ENCODE measurements at regions not wholly inside any gene's neighbourhood (a gene's known extent, or its start where the extent isn't known, plus 50 kb on each side); places are given as distances from the start of the nearest gene placed in this dataset.
A peak's percentile ranks its signal among the peaks of the same experiment; 100 is the strongest.

- Histone ChIP-seq H3K27ac (ENCODE audit: low read depth in 1 of 2, low read length in 1 of 2) (no peak overlapping the region), H3K27me3 (ENCODE audit: control insufficient read depth in 3 of 3, insufficient read depth in 3 of 3, low read length in 2 of 3) (no peaks in the 10 kb centered on the region), H3K4me1 (ENCODE audit: control insufficient read depth in 5 of 5, insufficient read depth in 5 of 5, low read length in 5 of 5) (no peaks in the 10 kb centered on the region), H3K9ac (ENCODE audit: insufficient read depth in 1 of 2, low read length in 2 of 2) (no peak overlapping the region), H3K9me3 (ENCODE audit: control insufficient read depth in 4 of 4, insufficient read depth in 3 of 4, low read length in 3 of 4) (no peaks in the 10 kb centered on the region), H3K4me3 (no peak overlapping the region), H3K36me3 (ENCODE audit: control insufficient read depth in 4 of 4, insufficient read depth in 4 of 4, low read length in 4 of 4) (no peaks in the 10 kb centered on the region)
- WGBS, 2 donors = 85 to 88% methylated on average over 4 of the region's 4 CpGs
- DNase-seq (no peak), ATAC-seq (ENCODE audit: insufficient read depth, low FRiP score) (no peak)
- TF ChIP-seq CTCF (IDR thresholded peaks at IDR 0.05; ENCODE audit: control extremely low read depth, extremely low read depth) = no peak
Observed at GRCh38 chr3:117442566-117442965, 733.0 kb downstream of the TUSC7 start.

GRCh38 chr3:117443014-117443413, 733.4 kb downstream of the TUSC7 start:
- Histone ChIP-seq H3K9me3 (ENCODE audit: control insufficient read depth in 4 of 4, insufficient read depth in 3 of 4, low read length in 3 of 4) (no peaks in the 10 kb centered on the region), H3K36me3 (ENCODE audit: control insufficient read depth in 4 of 4, insufficient read depth in 4 of 4, low read length in 4 of 4) (no peaks in the 10 kb centered on the region), H3K4me3 (no peak overlapping the region), H3K9ac (ENCODE audit: insufficient read depth in 1 of 2, low read length in 2 of 2) (no peak overlapping the region), H3K27me3 (ENCODE audit: control insufficient read depth in 3 of 3, insufficient read depth in 3 of 3, low read length in 2 of 3) (no peaks in the 10 kb centered on the region), H3K4me1 (ENCODE audit: control insufficient read depth in 5 of 5, insufficient read depth in 5 of 5, low read length in 5 of 5) (no peaks in the 10 kb centered on the region), H3K27ac (ENCODE audit: low read depth in 1 of 2, low read length in 1 of 2) (no peak overlapping the region)
- 72 to 86% methylated on average over 5 of the region's 5 CpGs for WGBS, 2 donors
- TF ChIP-seq CTCF (IDR thresholded peaks at IDR 0.05; ENCODE audit: control extremely low read depth, extremely low read depth) = no peak
- no peak for DNase-seq
- peak; percentile 30 for ATAC-seq (ENCODE audit: insufficient read depth, low FRiP score)

GRCh38 chr3:117444175-117444574, 734.6 kb downstream of the TUSC7 start:
- Histone ChIP-seq H3K4me3 (no peak overlapping the region), H3K9ac (ENCODE audit: insufficient read depth in 1 of 2, low read length in 2 of 2) (no peak overlapping the region), H3K27ac (ENCODE audit: low read depth in 1 of 2, low read length in 1 of 2) (no peak overlapping the region), H3K4me1 (ENCODE audit: control insufficient read depth in 5 of 5, insufficient read depth in 5 of 5, low read length in 5 of 5) (no peaks in the 10 kb centered on the region), H3K36me3 (ENCODE audit: control insufficient read depth in 4 of 4, insufficient read depth in 4 of 4, low read length in 4 of 4) (no peaks in the 10 kb centered on the region), H3K9me3 (ENCODE audit: control insufficient read depth in 4 of 4, insufficient read depth in 3 of 4, low read length in 3 of 4) (no peaks in the 10 kb centered on the region), H3K27me3 (ENCODE audit: control insufficient read depth in 3 of 3, insufficient read depth in 3 of 3, low read length in 2 of 3) (no peaks in the 10 kb centered on the region)
- 88 to 90% methylated on average over 4 of the region's 4 CpGs for WGBS, 2 donors
- no peak for TF ChIP-seq CTCF (IDR thresholded peaks at IDR 0.05; ENCODE audit: control extremely low read depth, extremely low read depth)
- no peak for DNase-seq
- ATAC-seq (ENCODE audit: insufficient read depth, low FRiP score) = no peak

GRCh38 chr3:117447419-117447818, 737.8 kb downstream of the TUSC7 start:
- WGBS, 2 donors = 62 to 84% methylated on average over 4 of the region's 4 CpGs

More at GRCh38 chr3:117447419-117447818, 737.8 kb downstream of the TUSC7 start:
- no peaks in the 10 kb centered on the region for H3K36me3 ChIP-seq (ENCODE audit: control insufficient read depth in 4 of 4, insufficient read depth in 4 of 4, low read length in 4 of 4)
- no peaks in the 10 kb centered on the region for H3K9me3 ChIP-seq (ENCODE audit: control insufficient read depth in 4 of 4, insufficient read depth in 3 of 4, low read length in 3 of 4)
- DNase-seq = no peak
- no peak for TF ChIP-seq CTCF (IDR thresholded peaks at IDR 0.05; ENCODE audit: control extremely low read depth, extremely low read depth)
- no peak overlapping the region for H3K27ac ChIP-seq (ENCODE audit: low read depth in 1 of 2, low read length in 1 of 2)
- no peak overlapping the region for H3K9ac ChIP-seq (ENCODE audit: insufficient read depth in 1 of 2, low read length in 2 of 2)
- H3K27me3 ChIP-seq (ENCODE audit: control insufficient read depth in 3 of 3, insufficient read depth in 3 of 3, low read length in 2 of 3) = no peaks in the 10 kb centered on the region
- H3K4me3 ChIP-seq = no peak overlapping the region
- ATAC-seq (ENCODE audit: insufficient read depth, low FRiP score) = no peak
- no peaks in the 10 kb centered on the region for H3K4me1 ChIP-seq (ENCODE audit: control insufficient read depth in 5 of 5, insufficient read depth in 5 of 5, low read length in 5 of 5)
